Sigmoid colon (tissue), 3 donors: ENCODE measurements at regions not wholly inside any gene's neighbourhood (a gene's known extent, or its start where the extent isn't known, plus 50 kb on each side); places are given as distances from the start of the nearest gene placed in this dataset.

ENCODE experiments used
- CTCF ChIP-seq, 4 experiments: fragments of 450-650 bp in 3 of 4; fragments of 200-600 bp in 1 of 4; IDR thresholded peaks; one replicate each; pipeline ENCODE4 v1.5.1; 2016 to 2019; ENCODE audit warnings: antibody characterized with exemption in 4 of 4, mild to moderate bottlenecking in 3 of 4, moderate library complexity in 2 of 4
- POLR2A ChIP-seq, 2 donors: fragments of 450-650 bp; IDR thresholded peaks; one replicate each; pipeline ENCODE4 v1.6.1; 2016; ENCODE audit warnings: antibody characterized with exemption in 2 of 2, mild to moderate bottlenecking in 2 of 2, moderate library complexity in 2 of 2

- TF ChIP-seq CTCF (IDR thresholded peaks at IDR 0.05) (no peak), POLR2A (IDR thresholded peaks at IDR 0.05) (no peak)
Observed at GRCh38 chr2:216994353-216994854, 134.5 kb upstream of the TNP1 start.
